Fibroblast of villous mesenchyme (primary cell): ENCODE measurements at regions not wholly inside any gene's neighbourhood (a gene's known extent, or its start where the extent isn't known, plus 50 kb on each side); places are given as distances from the start of the nearest gene placed in this dataset.

ENCODE experiments used
- DNase-seq: peaks from one replicate; pipeline ENCODE4 v3.0.0-alpha.2; 2010; ENCODE audit warnings: low read depth
- H3K4me3 ChIP-seq: 2 replicates; pipeline ENCODE4 v1.5.1; 2011; ENCODE audit warnings: low read depth, mild to moderate bottlenecking, low read length
- TF ChIP-seq, protein P1 (sequence below): IDR thresholded peaks from 2 replicates; pipeline ENCODE4 v1.5.1; 2012; ENCODE audit warnings: low read depth, mild to moderate bottlenecking, low read length; ENCODE audit not compliant: insufficient read depth

DNA sequence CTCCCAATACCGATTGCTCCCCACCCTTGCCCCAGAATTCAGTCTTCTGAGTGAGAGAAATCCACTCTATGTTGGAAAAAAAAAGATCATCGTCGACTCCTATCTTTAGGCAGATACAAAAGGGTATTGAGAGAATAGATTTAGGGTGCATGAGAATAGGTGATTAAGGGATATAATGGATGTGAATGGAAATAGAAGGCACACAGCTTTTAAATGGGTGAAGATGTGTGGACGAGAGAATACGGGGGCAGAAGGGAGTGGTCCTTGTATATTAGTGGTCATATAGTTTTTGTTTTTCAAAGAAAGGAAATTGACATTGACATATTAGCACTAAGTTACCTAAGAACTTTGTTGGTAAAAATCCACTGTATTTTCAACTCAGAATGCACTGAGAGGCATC lies 98.6 kb upstream of the HDAC9 start:
- TF ChIP-seq, protein P1, sequence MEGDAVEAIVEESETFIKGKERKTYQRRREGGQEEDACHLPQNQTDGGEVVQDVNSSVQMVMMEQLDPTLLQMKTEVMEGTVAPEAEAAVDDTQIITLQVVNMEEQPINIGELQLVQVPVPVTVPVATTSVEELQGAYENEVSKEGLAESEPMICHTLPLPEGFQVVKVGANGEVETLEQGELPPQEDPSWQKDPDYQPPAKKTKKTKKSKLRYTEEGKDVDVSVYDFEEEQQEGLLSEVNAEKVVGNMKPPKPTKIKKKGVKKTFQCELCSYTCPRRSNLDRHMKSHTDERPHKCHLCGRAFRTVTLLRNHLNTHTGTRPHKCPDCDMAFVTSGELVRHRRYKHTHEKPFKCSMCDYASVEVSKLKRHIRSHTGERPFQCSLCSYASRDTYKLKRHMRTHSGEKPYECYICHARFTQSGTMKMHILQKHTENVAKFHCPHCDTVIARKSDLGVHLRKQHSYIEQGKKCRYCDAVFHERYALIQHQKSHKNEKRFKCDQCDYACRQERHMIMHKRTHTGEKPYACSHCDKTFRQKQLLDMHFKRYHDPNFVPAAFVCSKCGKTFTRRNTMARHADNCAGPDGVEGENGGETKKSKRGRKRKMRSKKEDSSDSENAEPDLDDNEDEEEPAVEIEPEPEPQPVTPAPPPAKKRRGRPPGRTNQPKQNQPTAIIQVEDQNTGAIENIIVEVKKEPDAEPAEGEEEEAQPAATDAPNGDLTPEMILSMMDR = no peak

DNA sequence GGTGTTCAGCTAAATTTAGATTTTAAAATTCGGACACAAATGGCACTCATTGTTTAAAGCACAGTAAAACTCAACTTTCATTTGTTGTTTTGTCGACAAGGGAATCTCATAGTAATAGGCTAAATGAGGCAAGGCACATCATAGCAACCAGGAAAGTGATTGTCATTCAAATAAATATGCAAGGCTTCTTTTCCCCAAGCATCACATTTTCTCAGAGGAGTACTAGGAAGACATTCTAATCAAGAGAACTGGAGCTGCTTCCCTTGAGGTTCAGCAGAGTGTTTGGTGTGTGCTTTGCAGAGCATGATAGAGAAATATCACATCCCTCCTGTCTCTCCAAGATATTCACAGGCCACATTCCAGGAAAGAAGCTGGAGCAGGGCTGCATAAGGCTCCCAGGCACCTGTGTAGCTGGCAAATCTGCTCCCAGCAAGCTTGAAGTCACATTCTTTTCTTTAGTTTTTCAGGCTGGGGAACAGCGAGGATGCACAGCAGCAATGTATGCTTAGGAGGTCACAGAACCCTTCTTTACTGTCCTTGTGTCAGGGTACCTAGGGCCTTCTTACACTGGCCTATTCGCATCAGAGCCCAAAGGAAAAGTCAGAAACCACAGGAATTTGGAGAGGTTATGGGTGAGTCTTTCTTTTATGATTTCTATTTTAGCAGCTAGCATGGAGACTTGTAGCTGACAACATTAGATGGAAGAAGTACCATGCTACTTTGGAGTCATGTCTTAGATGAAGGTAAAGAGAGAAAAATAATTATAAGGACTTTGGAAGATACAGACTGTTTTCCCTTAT lies 95.9 kb upstream of the HDAC9 start:
- H3K4me3 ChIP-seq = no peak overlapping the region
- DNase-seq = no peak
- TF ChIP-seq, protein P1 = no peak

More for the DNA sequence above, 98.6 kb upstream of the HDAC9 start:
- no peak overlapping the region for H3K4me3 ChIP-seq
- no peak for DNase-seq

DNA sequence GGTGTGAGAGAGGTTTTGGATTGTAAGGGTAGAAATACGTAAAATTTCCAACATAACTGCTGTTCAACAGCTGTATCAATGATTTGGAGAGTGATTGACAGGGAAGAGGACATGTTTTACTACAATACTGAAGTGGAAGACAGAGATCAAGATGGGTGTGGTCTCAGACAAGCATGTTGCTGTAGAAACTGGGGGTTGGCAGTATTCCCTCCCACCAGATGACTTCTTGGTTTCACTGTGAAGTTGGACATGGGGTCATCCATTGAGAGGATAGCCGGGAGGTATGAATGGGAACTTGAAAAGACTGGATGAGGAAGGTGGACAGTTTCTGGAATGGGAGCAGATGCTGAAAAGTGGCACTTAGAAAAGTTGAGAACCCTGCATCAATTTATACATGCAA lies 95.3 kb upstream of the HDAC9 start:
- H3K4me3 ChIP-seq = no peak overlapping the region
- TF ChIP-seq, protein P1 = no peak
- no peak for DNase-seq

DNA sequence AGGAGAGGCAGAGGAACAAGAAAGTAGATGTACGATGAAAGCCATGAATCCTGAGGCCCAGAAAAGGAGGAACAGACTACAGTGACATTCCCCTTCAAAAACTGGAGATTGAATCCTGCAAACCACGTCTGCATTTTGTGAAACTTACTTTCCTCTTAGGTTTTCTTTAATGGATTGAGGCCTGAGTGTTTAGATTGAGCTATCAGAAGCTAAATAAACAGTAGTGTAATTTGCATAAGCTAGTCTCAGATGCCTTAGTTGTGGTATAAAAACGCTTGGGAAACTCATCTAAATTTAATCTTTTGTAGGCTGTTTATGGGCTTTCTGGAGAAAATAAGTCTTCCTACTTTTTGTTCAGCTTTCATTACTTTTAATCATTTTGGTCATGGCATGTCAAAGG lies 94.8 kb upstream of the HDAC9 start:
- H3K4me3 ChIP-seq = no peak overlapping the region
- DNase-seq = peak; percentile 55
- TF ChIP-seq, protein P1 = no peak

DNA sequence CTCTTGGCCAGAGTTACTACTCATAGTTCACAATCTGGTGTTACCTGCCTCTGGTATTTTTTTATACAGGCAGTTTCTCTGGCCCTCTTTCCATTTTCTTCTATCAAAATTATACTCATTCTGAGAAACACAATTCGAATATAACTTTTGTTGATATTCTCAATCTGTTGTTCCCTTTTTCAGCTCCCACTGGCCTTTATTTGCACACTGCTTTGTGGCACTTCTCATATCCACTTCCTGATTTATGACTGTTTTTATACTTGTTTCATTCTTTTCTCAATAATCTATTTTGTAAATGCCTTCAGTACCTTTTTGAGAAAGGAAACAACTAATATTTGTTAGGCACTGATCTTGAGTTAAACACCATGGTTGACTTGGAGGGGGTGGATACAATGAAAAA lies 93.8 kb upstream of the HDAC9 start:
- DNase-seq = no peak
- H3K4me3 ChIP-seq = no peak overlapping the region
- TF ChIP-seq, protein P1 = no peak

DNA sequence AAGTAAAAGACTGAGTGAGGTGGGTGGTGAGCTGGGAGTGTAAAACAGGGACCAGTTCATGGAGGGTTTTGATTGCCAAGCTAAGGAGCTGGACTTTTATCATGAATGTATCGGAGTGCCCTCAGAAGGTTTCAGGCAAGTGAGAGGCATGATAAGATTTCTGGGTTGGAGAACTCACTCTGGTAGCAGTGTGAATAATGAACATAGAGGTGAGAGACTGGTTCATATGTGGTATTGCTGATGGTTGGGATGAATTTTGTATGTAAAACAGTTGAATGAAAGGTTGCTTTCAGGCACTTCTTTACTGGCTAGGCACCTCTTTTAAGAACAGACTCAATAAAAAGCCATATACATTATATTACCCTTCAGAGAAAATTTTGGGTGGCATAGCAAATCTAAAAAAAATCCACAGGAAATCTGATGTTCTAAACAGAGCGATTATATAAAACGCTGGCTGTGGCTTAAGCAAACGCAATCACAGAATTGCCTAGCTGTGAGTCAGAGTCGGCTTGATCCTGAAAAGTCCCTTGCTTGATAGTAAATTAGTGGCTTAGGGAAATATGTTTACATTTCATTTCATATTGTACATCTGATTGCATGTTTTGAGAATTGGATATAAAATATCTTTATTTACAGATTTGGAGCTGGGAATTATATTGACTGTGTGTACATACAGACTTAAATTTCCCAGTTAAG lies 92.9 kb upstream of the HDAC9 start:
- TF ChIP-seq, protein P1 = no peak
- DNase-seq = peak; percentile 90
- H3K4me3 ChIP-seq = no peak overlapping the region
